NCI-H2196 treated with DMSO at 0.1 percent for 48 hours (cell line): ENCODE measurements at regions not wholly inside any gene's neighbourhood (a gene's known extent, or its start where the extent isn't known, plus 50 kb on each side); places are given as distances from the start of the nearest gene placed in this dataset.
"Not testable (repeated sequence)": the region's sequence is repeated elsewhere in the genome, so short reads cannot be mapped to it uniquely, and the experiment has no call there.

Experiments used
- DNase-seq: peaks from one replicate; lab custom pipeline; 2025; ENCODE audit not compliant: unreplicated experiment; lab: John Stamatoyannopoulos, UW

DNA sequence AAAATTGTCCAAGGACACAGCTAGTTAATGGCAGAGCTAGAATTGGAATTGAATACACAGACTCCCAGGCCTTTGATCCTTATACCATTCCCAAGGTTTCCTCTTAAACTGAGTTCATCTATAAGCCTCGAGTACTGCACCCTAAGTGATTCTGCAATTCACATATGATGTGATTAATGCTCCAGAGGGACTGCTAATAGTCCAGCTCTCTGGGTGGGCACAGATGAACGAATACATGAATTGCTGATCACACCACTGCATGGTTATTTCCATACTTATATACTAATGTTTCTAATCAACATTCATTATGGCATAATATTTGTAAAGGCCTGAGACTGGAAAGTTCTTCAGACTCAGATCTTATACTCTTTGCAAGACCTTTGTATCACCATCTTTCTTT is 101.8 kb downstream of the NUFIP1 start:
- no peak for DNase-seq

DNA sequence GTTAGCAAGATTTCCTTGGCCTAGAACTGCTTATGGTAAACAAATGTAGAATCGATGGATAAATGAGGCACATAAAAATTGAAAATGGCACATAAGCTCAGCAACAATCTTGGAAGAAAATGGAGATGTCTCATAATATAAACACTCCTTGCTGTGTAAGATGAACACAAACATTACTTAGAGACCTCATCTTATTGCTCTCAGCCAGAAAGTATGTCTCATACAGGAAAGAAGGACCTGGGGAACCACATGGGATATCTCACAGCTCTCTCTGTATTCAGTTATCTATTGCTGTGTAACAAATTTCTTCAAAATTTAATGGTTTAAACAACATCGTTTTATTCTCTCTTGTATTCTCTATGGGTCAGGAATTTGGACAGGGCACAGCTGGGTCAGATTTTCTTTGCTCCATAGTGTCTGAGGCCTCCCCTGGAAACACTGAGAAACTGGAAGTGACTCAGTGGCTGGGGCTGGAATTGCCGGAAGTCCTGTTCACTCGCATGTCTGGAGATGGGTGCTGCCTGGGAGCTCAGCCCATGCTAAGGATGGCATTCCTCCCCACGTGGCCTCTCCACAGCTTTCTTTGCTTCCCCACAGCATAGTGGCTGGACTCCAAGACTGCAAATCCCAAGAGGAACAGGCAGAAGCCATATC is 105.1 kb downstream of the NUFIP1 start:
- no peak for DNase-seq

DNA sequence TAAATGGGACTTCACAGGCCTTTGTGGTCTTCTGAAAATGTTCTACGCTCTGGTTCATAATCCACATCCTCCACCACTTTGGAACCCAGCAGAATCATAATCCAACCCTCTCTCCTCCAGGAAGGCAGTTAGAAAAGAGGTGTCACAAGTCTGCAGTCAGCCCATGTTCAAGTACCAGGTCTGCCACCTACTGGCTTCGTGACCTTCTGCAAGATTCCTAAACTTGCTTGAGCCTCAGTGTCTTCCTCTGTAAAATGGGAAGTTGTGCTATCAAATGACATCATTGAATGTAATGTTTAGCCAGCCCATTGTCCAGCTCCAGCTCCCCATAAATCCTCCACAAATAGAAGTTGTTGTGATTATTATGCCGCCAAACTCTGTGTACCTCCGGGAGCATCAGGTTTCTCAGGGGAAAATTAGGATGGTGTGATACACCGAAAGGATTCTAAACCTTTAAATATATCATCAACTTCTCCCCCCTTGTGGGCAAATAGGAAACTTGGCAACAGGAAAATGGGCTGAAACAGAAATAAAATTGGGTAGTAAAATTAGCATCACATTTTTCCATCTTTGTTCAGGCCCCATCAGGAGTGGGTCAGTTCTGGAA is 109.7 kb downstream of the NUFIP1 start:
- no peak for DNase-seq

DNA sequence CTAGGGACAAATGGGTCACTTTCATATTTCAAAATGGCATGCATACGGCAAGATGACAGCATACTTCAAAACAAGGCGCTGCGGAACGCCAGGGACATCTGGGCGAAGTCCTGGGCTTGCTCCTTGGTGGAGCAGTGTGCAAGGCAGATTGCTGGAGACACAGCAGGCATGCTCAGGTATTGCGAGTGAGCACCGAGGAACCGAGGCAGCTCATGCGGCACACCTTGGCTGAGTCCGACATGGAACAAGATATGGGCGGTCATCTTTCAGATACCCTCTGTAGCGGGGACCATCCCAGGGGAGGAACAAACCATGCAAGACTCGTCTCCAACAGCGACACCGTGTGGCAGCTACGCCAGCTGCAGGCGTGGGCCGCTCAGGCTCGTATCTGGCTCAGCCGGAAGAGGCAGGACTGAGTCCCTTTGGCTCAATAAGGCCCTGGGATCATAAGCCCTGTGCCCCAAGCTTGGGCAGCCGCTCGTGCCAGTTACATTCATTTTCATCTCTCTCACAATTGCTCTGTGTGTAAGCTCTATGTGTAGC is 112.4 kb downstream of the NUFIP1 start:
- no peak for DNase-seq

DNA sequence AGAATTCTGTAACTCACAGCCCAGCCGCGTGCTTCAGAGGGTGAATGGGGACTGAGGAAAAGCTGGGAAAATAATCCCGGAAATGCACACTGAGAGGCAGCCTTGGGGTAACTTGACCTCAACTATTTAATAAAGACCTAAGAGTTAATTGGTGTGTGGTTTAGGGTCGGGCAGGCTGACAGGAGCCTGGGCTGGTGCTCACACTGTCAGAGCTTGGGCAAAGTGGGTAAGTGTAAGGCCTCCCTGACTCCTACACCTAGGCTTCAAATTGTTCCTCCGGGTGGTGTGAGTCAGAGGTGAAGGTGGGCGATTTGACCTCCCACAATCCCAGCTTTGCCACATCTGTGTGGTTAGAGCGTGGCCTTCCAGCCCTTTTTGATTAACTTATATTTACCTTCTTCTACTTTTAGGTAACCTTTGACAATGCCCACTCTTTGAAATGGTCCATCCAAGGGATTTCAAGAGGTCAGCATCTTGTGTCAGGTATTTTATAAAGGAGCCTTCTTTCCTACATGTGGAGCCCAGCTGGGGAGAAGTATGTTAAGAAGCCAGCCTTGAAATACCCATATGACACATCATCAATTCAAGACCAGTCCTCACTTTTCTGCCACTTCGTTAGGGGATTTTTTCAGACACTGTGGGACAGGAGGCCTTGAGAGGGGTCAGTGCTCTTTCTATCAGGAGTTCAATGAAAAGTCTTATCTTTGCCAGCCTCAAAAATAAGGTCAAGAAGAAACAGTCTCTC is 114.2 kb downstream of the NUFIP1 start:
- no peak for DNase-seq

DNA sequence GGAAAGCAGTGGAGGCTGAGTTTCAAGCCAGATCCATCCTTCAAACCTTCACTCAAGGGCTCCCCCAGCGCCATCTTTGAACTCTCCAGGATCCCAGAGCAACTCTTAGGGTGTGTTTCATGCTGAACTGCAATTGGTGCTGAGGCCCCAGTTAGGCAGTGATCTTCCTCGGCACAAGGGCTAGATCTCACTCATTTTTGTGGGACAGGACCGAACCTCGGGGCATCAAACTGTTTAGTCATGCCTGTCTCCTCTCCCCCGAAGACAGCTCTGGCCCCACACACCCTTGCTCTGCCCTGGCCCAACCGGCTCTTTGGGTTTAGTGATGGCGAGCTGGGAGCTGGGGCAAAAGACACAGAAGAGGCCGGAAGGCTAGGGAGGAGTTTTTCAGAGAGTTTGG is 115.1 kb downstream of the NUFIP1 start:
- DNase-seq, result no peak

DNA sequence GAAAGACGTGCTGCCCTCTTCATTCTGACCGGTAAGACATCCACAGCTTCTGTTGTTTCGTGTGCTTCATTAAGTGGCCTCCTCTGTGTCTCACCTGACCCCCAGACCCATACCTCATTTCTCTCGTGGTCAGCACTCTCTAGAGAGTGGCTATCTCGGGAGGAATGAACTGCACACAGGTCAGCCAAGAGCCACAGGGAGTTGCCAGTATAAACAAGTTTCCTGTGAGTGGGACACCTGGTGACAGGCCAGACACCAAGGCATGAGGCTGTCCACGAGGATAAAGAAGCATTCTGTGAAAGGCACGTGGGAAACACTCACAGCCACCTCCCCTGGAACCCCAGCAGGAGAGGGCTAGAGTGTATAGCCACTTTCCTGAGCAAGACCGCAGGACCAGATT is 115.8 kb downstream of the NUFIP1 start:
- no peak for DNase-seq

DNA sequence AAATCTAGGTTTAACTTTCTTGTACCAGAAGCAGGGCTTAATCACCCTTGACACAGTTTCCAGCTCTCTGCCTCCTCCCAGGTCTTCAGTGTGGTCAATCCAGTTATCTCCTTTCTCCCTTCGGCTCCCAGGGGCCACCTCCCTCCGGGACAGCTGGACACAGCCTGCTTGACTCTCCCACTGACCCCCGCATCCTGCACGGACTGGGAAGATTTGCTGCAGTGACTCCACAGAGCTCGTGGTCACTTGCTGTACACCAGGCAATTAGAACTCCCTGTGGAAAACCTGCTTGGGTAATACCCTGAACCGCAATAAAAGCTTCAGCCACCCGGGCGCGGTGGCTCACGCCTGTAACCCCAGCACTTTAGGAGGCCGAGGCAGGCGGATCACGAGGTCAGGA is 116.5 kb downstream of the NUFIP1 start:
- DNase-seq, result no peak

DNA sequence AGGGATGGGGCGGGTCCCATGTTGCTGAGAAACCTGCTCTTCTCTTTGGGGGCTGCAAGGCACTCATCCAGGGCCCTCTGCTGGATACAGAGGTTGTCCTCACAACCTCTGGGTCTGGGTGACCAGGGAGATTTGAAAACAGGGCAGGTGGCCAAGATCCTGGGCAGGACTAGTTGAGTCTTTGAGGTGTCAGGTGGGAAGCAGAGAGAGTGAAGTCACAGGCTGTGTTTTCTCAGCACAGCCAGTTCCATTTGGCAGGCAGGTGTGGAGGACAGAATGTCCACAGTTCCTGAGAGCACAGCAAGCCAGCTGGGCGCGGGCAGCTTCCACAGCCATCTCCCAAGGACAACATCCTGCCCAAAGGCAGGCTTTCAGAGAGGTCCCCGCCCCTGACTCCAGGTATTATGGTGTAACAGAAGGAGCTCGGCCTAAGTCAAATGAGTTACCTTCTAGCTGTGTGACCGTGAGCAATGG is 118.8 kb downstream of the NUFIP1 start:
- DNase-seq, result peak; percentile 17

DNA sequence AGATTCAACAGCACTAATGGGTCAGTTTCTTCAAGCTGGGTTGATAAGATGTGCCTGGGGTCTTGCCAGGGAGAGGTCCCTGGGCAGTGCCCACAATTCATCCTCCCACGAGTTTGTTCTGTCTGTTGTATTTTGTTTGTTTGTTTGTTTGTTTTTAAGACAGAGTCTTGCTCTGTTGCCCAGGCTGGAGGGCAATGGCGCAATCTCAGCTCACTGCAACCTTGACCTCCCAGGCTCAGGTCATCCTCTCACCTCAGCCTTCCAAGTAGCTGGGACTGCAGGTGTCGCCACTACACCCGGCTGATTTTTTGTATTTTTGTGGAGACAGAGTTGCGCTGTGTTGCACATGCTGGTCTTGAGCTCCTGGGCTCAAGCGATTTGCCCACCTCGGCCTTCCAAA is 120.1 kb downstream of the NUFIP1 start:
- no peak for DNase-seq

DNA sequence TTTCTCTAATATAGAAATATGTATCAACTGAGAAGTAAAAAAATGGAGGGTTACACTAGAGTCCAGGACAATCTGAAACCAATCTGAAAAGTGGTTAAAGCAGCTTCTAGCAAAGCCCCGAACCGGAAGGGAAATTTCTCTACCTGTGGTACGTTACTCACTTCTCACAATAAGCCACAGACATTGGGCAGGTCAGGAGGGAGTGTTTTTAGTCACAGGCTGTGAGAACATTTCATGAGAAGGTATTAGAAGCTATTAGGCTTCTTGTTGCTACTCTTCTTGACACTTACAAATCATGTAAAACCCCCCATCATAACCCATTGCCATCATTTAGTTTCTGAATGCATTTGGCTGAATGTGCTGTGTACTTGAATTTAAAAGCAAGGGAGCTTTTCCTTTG is 120.9 kb downstream of the NUFIP1 start:
- no peak for DNase-seq

DNA sequence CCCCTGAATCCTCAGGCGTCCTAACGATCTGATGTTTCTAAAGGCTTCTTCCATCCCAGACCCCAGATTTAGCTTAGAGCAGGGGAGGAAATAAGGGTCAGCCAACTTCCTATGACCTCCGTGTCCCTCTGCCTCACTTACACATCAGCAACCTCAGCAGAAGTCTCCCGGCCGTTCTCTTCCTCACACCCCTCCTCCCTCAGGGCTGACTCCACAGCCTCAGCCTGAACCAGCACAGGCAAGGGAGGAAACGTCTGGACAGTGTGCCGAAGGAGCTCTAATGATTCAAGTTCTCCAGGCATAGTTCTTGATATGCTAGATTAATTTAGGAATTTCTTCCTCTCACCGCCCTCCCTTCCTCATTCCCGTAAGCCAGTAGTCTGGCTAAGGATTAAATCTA is 121.4 kb downstream of the NUFIP1 start:
- DNase-seq, result no peak

DNA sequence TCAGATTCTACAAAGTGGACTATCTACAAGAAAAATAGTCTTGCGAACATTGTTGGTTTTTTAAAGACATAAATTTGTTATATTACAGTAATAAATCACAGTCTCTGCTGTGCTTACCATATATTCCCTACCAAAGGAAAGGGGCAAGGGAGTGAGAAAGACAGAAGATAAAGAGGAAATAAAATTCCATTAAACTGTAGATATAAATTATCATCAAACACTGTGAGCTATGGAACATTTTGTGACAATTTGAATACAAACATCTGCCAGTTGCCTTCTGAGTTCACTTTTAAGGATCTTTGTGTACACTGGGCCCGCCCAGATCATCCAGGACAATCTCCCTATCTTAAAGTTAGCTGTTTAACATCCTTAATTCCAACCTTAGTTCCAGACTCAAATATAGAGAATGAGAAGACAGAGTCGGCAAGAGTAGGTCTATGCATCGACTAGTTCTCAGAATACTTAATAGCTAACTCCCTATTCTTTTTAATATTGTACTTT is 122.8 kb downstream of the NUFIP1 start:
- DNase-seq, result no peak

DNA sequence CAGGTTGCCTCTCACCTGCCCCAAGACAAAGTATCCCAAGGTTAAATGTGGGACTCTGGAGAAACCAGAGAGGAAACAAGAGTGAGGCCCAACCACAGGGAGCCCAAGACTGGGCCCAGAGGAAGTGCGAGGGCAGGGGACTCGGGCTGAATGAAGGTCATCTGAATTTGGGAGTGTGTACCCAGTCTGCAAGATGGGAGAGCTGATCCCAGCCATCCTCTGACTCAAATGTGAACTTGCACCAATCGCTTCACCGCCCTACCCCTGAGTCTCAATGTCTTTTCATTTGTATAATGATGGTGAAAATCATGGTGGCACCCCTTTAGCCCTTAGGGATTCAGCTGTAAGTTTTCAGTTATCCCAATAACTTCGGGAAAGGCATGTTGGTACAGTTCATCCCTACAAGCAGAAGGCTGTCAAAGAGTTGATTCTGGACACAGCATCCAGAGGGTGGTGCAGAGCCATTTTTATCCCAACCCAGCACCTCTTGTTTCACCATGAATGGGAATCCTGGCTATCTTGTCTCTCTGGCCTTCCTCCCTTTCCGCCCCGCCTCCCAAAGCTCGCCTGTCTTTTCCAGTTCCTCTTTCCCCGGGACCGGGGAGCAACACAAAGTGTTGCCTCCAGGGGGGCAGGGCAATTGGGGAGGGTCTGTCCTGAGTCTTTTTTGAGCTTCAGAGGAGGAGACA is 123.4 kb downstream of the NUFIP1 start:
- DNase-seq, result no peak

DNA sequence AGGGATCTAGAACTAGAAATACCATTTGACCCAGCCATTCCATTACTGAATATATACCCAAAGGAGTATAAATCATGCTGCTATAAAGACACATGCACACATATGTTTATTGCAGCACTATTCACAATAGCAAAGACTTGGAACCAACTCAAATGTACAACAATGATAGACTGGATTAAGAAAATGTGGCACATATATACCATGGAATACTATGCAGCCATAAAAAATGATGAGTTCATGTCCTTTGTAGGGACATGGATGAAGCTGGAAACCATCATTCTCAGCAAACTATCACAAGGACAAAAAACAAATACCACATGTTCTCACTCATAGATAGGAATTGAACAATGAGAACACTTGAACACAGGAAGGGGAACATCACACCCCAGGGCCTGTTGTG is 125.6 kb downstream of the NUFIP1 start:
- DNase-seq, result not testable (repeated sequence)

DNA sequence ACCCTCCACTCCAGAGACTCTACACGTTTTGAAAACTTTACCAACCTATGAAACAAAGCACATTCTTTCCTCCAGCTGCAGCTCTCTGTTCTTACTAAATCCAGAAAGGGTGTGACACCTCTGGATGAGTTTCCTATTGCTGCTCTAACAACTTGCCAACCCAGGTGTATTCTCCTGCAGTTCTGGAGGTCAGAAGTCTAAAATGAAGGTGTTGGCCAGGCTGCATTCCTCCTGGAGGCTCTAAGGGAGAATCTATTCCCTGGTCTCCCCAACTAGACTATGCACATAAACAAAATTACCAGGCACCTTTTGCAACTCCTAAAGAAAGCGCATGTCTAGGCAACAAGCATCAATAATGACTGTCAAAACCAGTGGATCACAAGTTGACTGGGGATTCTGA is 128.8 kb downstream of the NUFIP1 start:
- no peak for DNase-seq

DNA sequence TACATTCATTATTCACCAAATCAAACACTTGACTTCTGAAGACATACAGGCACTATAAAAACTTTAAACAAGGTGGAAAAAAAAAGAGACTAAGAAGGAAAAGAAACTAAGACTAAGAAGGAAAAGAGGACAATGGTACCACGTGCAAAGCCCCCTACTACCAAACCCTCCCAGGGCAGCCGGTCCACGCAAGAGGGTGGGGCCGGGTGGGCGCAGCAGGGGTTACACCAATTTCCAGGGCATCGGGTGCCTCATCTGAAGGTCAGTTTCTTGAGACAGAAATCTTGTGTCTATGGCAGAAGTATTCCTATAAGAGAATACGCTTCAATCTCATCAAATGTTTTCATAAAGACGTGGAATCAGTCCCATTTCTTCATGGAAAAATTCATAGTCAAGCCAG is 131.5 kb downstream of the NUFIP1 start:
- DNase-seq, result no peak

DNA sequence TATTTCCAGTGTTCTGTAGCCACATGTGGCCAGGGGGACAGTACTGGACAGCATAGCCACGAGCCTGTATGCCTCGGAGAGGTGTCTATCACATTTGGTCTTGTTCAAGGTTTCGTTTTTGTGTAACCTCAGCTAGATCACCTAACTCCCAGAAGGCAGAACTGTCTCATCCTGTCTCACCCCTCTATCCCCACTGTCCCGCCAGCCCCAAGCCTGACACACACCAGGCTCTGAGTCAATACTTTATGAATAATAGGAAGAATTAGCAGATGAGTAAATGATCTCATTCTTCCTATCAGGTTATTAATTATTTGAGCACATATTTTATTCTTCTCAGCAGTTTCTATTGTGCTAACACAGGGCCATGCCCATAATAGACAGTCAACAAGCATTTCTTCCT is 132.2 kb downstream of the NUFIP1 start:
- DNase-seq, result no peak

DNA sequence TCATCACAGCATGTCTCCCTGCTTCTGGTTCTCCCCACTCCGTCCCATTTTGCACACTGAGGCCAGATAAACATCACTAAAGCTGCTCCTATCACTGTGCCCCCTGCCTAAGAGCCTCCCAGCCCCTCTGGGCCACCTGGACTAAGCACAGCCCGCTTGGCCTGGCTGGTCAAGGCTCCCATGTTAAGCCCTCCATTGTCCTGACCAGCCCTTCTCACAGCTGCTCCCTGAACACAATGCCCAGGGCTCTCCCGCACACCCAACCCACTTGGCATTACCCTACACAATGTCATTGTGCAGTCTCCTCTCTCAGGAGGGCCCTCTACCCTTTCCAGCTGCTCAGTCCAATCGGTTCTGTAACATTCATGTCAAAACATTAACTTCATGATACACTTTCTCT is 133.4 kb downstream of the NUFIP1 start:
- no peak for DNase-seq

DNA sequence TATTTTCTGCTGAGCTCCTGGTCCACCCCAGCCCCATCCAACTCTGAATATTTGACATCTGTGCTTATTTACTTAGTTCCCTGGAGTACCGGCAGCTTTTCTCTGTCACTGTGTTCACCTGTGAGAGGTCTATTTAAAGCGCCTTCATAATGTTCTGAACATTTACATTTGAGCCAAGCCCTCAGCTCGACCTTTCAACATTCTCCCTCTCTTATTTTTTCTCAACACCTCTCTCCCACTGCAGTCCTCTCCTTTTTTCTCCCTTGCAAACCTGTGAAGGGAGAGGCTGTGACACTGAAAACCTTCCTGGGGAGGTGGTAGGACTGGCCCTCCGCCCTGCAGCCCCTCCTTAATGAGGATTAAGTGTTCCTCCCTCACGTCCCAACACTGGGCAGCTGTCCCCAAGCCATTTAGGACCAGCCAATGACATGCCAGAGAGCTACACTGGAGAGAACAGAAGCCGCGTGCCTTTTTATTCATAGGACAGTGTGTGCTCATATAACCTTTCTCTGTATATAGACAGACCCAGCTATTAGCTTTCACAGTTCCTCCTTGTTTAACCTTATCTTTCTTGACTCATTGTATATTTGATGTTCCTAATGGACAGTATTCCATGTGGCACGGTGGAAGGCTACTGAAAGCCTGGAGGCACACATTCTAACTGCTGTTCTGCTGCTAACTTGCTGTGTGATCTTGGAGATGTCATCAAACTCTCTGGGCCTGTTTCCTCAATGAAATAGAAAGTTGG is 134.8 kb downstream of the NUFIP1 start:
- DNase-seq, result peak; percentile 49

DNA sequence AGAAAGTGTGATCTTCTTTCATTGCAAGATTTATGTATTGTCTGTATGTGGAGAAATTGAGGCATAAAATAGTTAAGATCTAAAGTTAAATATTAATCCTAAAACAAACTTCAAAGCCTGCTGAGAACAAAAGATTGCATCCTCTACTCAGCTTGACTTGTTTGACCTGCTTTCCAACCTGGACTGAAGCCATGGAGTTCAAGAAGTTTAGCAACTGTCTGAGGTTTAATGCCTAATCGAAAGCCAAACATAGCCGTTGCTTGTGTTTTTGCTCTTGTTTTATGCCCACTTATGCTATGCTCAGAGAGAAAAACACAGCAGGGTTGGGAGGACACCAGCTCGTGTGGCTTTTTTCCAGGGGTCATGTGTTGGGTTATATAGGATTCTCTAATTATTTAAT is 135.6 kb downstream of the NUFIP1 start:
- no peak for DNase-seq
